B cell (primary cell): ENCODE measurements at regions not wholly inside any gene's neighbourhood (a gene's known extent, or its start where the extent isn't known, plus 50 kb on each side); places are given as distances from the start of the nearest gene placed in this dataset.

Source experiments
- ATAC-seq: fragments of 200-7000 bp; cut with Tn5 transposase; one replicate; pipeline ENCODE4 v1.10.0; 2021; ENCODE audit warnings: low read depth, mild to moderate bottlenecking, moderate number of reproducible peaks, moderate library complexity
- CTCF ChIA-PET: fragments of 350-600 bp; sonication (Branson Sonifier 250); formaldehyde crosslinking; loops from one replicate; lab custom pipeline; 2021; ENCODE audit warnings: antibody characterized with exemption, inconsistent platforms; lab: Charles Lee
- POLR2A ChIA-PET: fragments of 350-600 bp; sonication (Branson Sonifier 250); formaldehyde crosslinking; loops from one replicate; lab custom pipeline; 2021; ENCODE audit warnings: antibody characterized with exemption; lab: Charles Lee
- DNase-seq: peaks from one replicate; pipeline ENCODE4 v3.0.0; 2013
- H2AFZ ChIP-seq: 2 replicates; pipeline ENCODE4 v1.6.1; 2012; ENCODE audit warnings: mild to moderate bottlenecking, low read depth, low read length; ENCODE audit not compliant: insufficient read depth, poor library complexity, severe bottlenecking
- H3K27ac ChIP-seq, 2 donors: 1 replicate in 1 of 2; 2 replicates in 1 of 2; pipeline ENCODE4 v1.5.1; 2012 to 2013; ENCODE audit warnings: low read length in 2 of 2, mild to moderate bottlenecking in 2 of 2, moderate library complexity in 1 of 2
- H3K27me3 ChIP-seq, 4 experiments: fragments of 200-600 bp in 1 of 4; sonication (generic) in 1 of 4; replicated peaks in 1 of 4; 1 replicate in 2 of 4; 2 replicates in 2 of 4; pipeline versions ENCODE4 v1.6.1 to v1.7.0; 2013 to 2016; ENCODE audit warnings: low read length in 3 of 4, mild to moderate bottlenecking in 2 of 4, mixed read lengths in 1 of 4, moderate library complexity in 1 of 4; ENCODE audit not compliant: insufficient read depth in 4 of 4, control insufficient read depth in 3 of 4; ENCODE audit errors: control extremely low read depth in 1 of 4
- H3K36me3 ChIP-seq, 2 experiments: replicated peaks in 1 of 2; 1 replicate in 1 of 2; 2 replicates in 1 of 2; pipeline versions ENCODE4 v1.6.1 to v1.7.1; 2013; ENCODE audit warnings: low read length in 1 of 2; ENCODE audit not compliant: insufficient read depth in 2 of 2, control insufficient read depth in 1 of 2; ENCODE audit errors: control extremely low read depth in 1 of 2, extremely low read depth in 1 of 2
- H3K4me1 ChIP-seq, 2 donors: fragments of 200-600 bp in 1 of 2; sonication (generic) in 1 of 2; 1 replicate in 1 of 2; 2 replicates in 1 of 2; pipeline versions ENCODE4 v1.5.1 to v1.6.1; 2013 to 2017; ENCODE audit warnings: low read length in 2 of 2; ENCODE audit not compliant: control insufficient read depth in 2 of 2, insufficient read depth in 2 of 2
- H3K4me2 ChIP-seq: replicated peaks from 2 replicates; pipeline ENCODE3; 2012; ENCODE audit warnings: mild to moderate bottlenecking, low read depth, low read length; ENCODE audit not compliant: poor library complexity, severe bottlenecking
- H3K4me3 ChIP-seq, 5 experiments: fragments of 200-600 bp in 1 of 5; sonication (generic) in 1 of 5; 1 replicate in 3 of 5; 2 replicates in 2 of 5; pipeline versions ENCODE4 v1.5.1 to v1.7.0; 2011 to 2016; ENCODE audit warnings: low read length in 4 of 5, mild to moderate bottlenecking in 4 of 5, low read depth in 2 of 5, control low read depth in 1 of 5, moderate library complexity in 1 of 5; ENCODE audit not compliant: insufficient read depth in 1 of 5; ENCODE audit errors: control extremely low read depth in 1 of 5, extremely low read depth in 1 of 5
- H3K79me2 ChIP-seq: fragments of 200-600 bp; sonication (generic); one replicate; pipeline ENCODE4 v1.6.0; 2016; ENCODE audit warnings: low read length; ENCODE audit not compliant: control insufficient read depth, insufficient read depth
- H3K9ac ChIP-seq: fragments of 200-600 bp; sonication (generic); 2 replicates; pipeline ENCODE4 v1.6.1; 2017; ENCODE audit warnings: mild to moderate bottlenecking, low read length, moderate library complexity
- H3K9me3 ChIP-seq, 3 donors: one replicate each; pipeline versions ENCODE4 v1.6.1 to v1.7.1; 2013; ENCODE audit warnings: low read length in 2 of 3; ENCODE audit not compliant: control insufficient read depth in 2 of 3, insufficient read depth in 1 of 3; ENCODE audit errors: control extremely low read depth in 1 of 3
- H4K20me1 ChIP-seq: 2 replicates; pipeline ENCODE4 v1.6.0; 2012; ENCODE audit warnings: mild to moderate bottlenecking, low read length; ENCODE audit not compliant: insufficient read depth, control insufficient read depth, poor library complexity, severe bottlenecking
- H3K27ac Mint-ChIP-seq: one replicate; pipeline ENCODE4 v1.8.0; 2021; ENCODE audit warnings: mixed read lengths
- H3K27me3 Mint-ChIP-seq: one replicate; pipeline ENCODE4 v1.8.0; 2021; ENCODE audit warnings: mixed read lengths
- H3K4me1 Mint-ChIP-seq: one replicate; pipeline ENCODE4 v1.8.0; 2021; ENCODE audit warnings: mixed read lengths
- H3K4me3 Mint-ChIP-seq: one replicate; pipeline ENCODE4 v1.8.0; 2021; ENCODE audit warnings: mixed read lengths
- H3K9me3 Mint-ChIP-seq: one replicate; pipeline ENCODE4 v1.8.0; 2022; ENCODE audit warnings: mixed read lengths; ENCODE audit not compliant: insufficient read depth
- CTCF ChIP-seq: fragments of 200-600 bp; IDR thresholded peaks from one replicate; pipeline ENCODE4 v1.8.0; 2022; ENCODE audit warnings: antibody characterized with exemption, mild to moderate bottlenecking
- EZH2 ChIP-seq: IDR thresholded peaks from 2 replicates; pipeline ENCODE4 v1.6.1; 2012; ENCODE audit warnings: borderline replicate concordance, low read depth, mild to moderate bottlenecking, moderate library complexity, low read length; ENCODE audit not compliant: insufficient read depth, poor library complexity, severe bottlenecking
- WGBS: methylation state at CpG from one replicate; pipeline ENCODE4 v1.1.5; 2013; ENCODE audit warnings: missing lambda C conversion rate; ENCODE audit not compliant: insufficient coverage; 5-methylcytosine and 5-hydroxymethylcytosine counted together
- intact Hi-C: fragments of 100-400 bp; cut with micrococcal nuclease; formaldehyde crosslinking; loops from one replicate; pipeline ENCODE4 v1.10.0; 2022

- H3K27ac Mint-ChIP-seq: no peak overlapping the region
- H3K4me1 Mint-ChIP-seq: peaks cover 3% of the 10 kb centered on the region
These were observed 86.7 kb downstream of the TMEM18 start for GRCh38 chr2:590214-591175.

More at GRCh38 chr2:590214-591175, 86.7 kb downstream of the TMEM18 start:
- no peaks in the 10 kb centered on the region for H3K9me3 ChIP-seq
- Mint-ChIP-seq H3K9me3 (no peaks in the 10 kb centered on the region), H3K27me3 (peaks cover 18% of the 10 kb centered on the region), H3K4me3 (no peak overlapping the region)
- H3K36me3 ChIP-seq: no peaks in the 10 kb centered on the region
- intact Hi-C loops: no loop called here
- ATAC-seq (no peak), DNase-seq (no peak)
- whole genome bisulfite sequencing: 81% methylated on average over 12 of the region's 19 CpGs
- TF ChIP-seq EZH2 (no peak), CTCF (no peak)
- H3K4me1 ChIP-seq: peaks cover under 1 to 4% of the 10 kb centered on the region in 2 donors
- no peak overlapping the region for H3K27ac ChIP-seq
- no peak overlapping the region for H3K4me2 ChIP-seq
- H3K27me3 ChIP-seq: peaks cover 0 to 10% (median 3%) of the 10 kb centered on the region in 4 experiments
- H3K4me3 ChIP-seq: no peak overlapping the region
- ChIA-PET POLR2A (no interaction called here), CTCF (no interaction called here)
- H4K20me1 ChIP-seq: no peaks in the 10 kb centered on the region
- H2AFZ ChIP-seq: no peak overlapping the region
- H3K9ac ChIP-seq: no peak overlapping the region
- no peaks in the 10 kb centered on the region for H3K79me2 ChIP-seq
